Smooth muscle cell (in vitro differentiated cells): ENCODE measurements at regions not wholly inside any gene's neighbourhood (a gene's known extent, or its start where the extent isn't known, plus 50 kb on each side); places are given as distances from the start of the nearest gene placed in this dataset.

Experiments
- DNase-seq: peaks from one replicate; lab custom pipeline; 2025; ENCODE audit not compliant: unreplicated experiment; lab: John Stamatoyannopoulos, UW
- H2AFZ ChIP-seq: fragments of 200-600 bp; sonication (generic); 2 replicates; pipeline ENCODE4 v1.6.0; 2016; ENCODE audit warnings: antibody characterized with exemption, low read depth, mild to moderate bottlenecking
- H3F3A ChIP-seq: fragments of 200-600 bp; sonication (generic); 2 replicates; pipeline ENCODE4 v1.6.0; 2017; ENCODE audit warnings: antibody characterized with exemption, low read depth
- H3K27ac ChIP-seq: fragments of 200-600 bp; sonication (generic); 2 replicates; pipeline ENCODE4 v1.5.1; 2016; ENCODE audit warnings: low read depth, mild to moderate bottlenecking
- H3K27me3 ChIP-seq: fragments of 200-600 bp; sonication (generic); 2 replicates; pipeline ENCODE4 v1.6.1; 2016; ENCODE audit warnings: low read depth, mild to moderate bottlenecking
- H3K36me3 ChIP-seq: fragments of 200-600 bp; sonication (generic); 2 replicates; pipeline ENCODE4 v1.5.1; 2016; ENCODE audit warnings: low read depth
- H3K4me1 ChIP-seq: fragments of 200-600 bp; sonication (generic); 2 replicates; pipeline ENCODE4 v1.5.1; 2016; ENCODE audit warnings: low read depth
- H3K4me2 ChIP-seq: fragments of 200-600 bp; sonication (generic); 2 replicates; pipeline ENCODE4 v1.6.0; 2016; ENCODE audit warnings: mild to moderate bottlenecking
- H3K4me3 ChIP-seq: fragments of 200-600 bp; sonication (generic); 2 replicates; pipeline ENCODE4 v1.5.1; 2016; ENCODE audit warnings: mild to moderate bottlenecking
- H3K79me2 ChIP-seq: fragments of 200-600 bp; sonication (generic); 2 replicates; pipeline ENCODE4 v1.6.0; 2016; ENCODE audit warnings: low read depth, mild to moderate bottlenecking
- H3K9ac ChIP-seq: fragments of 200-600 bp; sonication (generic); 2 replicates; pipeline ENCODE4 v1.6.0; 2016; ENCODE audit warnings: low read depth
- H3K9me3 ChIP-seq: fragments of 200-600 bp; sonication (generic); replicated peaks from 2 replicates; pipeline ENCODE4 v1.5.1; 2016; ENCODE audit warnings: low read depth
- H4K20me1 ChIP-seq: fragments of 200-600 bp; sonication (generic); 2 replicates; pipeline ENCODE4 v1.6.0; 2016; ENCODE audit warnings: low read depth
- WGBS: methylation state at CpG from one replicate; pipeline ENCODE4 v1.1.7; 2016; ENCODE audit warnings: low lambda C conversion rate; 5-methylcytosine and 5-hydroxymethylcytosine counted together
- TF ChIP-seq, protein P1 (sequence below): fragments of 200-600 bp; sonication (generic); IDR thresholded peaks from 2 replicates; pipeline ENCODE4 v1.5.1; 2017; ENCODE audit warnings: borderline replicate concordance, mild to moderate bottlenecking, antibody characterized with exemption; ENCODE audit not compliant: insufficient read depth, poor library complexity, severe bottlenecking

DNA sequence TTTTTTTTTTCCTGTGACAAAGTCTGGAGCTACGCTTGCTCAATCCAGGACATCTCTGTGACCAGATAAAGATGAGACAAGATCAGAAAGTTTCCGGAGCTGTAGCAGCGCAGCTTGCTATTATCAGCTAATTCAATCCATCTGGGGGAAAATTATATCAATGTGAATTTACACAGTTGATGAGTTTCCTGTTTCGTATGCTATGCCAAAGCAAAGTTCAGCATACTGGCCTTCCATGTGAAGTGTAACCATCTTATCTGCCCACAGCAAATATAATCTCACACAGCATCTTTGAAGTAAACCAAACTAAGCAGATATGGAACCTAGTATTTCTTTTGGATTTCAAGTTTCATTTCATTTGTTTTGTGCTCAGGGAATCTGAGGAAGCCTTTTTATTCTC is 1767.7 kb downstream of the EFNA5 start:
- no peak for DNase-seq
- 34% methylated on average over 4 of the region's 4 CpGs for WGBS
- H3K4me2 ChIP-seq, result peak overlapping the region; percentile 9

GRCh38 chr5:105899726-105900125 is 1771.0 kb downstream of the EFNA5 start:
- H3K4me2 ChIP-seq, result no peak overlapping the region
- WGBS, result 92% methylated on average over 3 of the region's 3 CpGs
- no peaks in the 10 kb centered on the region for H3K36me3 ChIP-seq
- H3F3A ChIP-seq, result no peaks in the 10 kb centered on the region
- no peak overlapping the region for H3K9ac ChIP-seq
- no peak for DNase-seq
- H3K9me3 ChIP-seq, result no peaks in the 10 kb centered on the region
- no peaks in the 10 kb centered on the region for H3K4me1 ChIP-seq
- H3K4me3 ChIP-seq, result no peak overlapping the region
- no peak overlapping the region for H2AFZ ChIP-seq
- no peaks in the 10 kb centered on the region for H3K27me3 ChIP-seq
- TF ChIP-seq, protein P1, sequence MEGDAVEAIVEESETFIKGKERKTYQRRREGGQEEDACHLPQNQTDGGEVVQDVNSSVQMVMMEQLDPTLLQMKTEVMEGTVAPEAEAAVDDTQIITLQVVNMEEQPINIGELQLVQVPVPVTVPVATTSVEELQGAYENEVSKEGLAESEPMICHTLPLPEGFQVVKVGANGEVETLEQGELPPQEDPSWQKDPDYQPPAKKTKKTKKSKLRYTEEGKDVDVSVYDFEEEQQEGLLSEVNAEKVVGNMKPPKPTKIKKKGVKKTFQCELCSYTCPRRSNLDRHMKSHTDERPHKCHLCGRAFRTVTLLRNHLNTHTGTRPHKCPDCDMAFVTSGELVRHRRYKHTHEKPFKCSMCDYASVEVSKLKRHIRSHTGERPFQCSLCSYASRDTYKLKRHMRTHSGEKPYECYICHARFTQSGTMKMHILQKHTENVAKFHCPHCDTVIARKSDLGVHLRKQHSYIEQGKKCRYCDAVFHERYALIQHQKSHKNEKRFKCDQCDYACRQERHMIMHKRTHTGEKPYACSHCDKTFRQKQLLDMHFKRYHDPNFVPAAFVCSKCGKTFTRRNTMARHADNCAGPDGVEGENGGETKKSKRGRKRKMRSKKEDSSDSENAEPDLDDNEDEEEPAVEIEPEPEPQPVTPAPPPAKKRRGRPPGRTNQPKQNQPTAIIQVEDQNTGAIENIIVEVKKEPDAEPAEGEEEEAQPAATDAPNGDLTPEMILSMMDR, result no peak
- H3K27ac ChIP-seq, result no peak overlapping the region
- no peaks in the 10 kb centered on the region for H4K20me1 ChIP-seq
- H3K79me2 ChIP-seq, result no peaks in the 10 kb centered on the region

More for the DNA sequence above, 1767.7 kb downstream of the EFNA5 start:
- Histone ChIP-seq H3K36me3 (no peaks in the 10 kb centered on the region), H2AFZ (peak overlapping the region; percentile 61), H3K27ac (no peak overlapping the region), H3K79me2 (no peaks in the 10 kb centered on the region), H3K9ac (no peak overlapping the region), H3F3A (no peaks in the 10 kb centered on the region), H3K4me1 (no peaks in the 10 kb centered on the region), H3K4me3 (no peak overlapping the region), H3K9me3 (no peaks in the 10 kb centered on the region), H3K27me3 (no peaks in the 10 kb centered on the region), H4K20me1 (no peaks in the 10 kb centered on the region)
- TF ChIP-seq, protein P1, result no peak

- no peaks in the 10 kb centered on the region for H3K9me3 ChIP-seq
- no peak overlapping the region for H3K4me3 ChIP-seq
- no peaks in the 10 kb centered on the region for H3K4me1 ChIP-seq
- H2AFZ ChIP-seq, result no peak overlapping the region
- no peak overlapping the region for H3K4me2 ChIP-seq
- no peaks in the 10 kb centered on the region for H3K79me2 ChIP-seq
- TF ChIP-seq, protein P1, result no peak
- no peaks in the 10 kb centered on the region for H3F3A ChIP-seq
- H3K36me3 ChIP-seq, result no peaks in the 10 kb centered on the region
- H4K20me1 ChIP-seq, result no peaks in the 10 kb centered on the region
- no peak overlapping the region for H3K9ac ChIP-seq
- no peaks in the 10 kb centered on the region for H3K27me3 ChIP-seq
- 64% methylated on average over 4 of the region's 4 CpGs for WGBS
- no peak overlapping the region for H3K27ac ChIP-seq
- no peak for DNase-seq
Observed at GRCh38 chr5:105898183-105898582, 1772.6 kb downstream of the EFNA5 start.

DNA sequence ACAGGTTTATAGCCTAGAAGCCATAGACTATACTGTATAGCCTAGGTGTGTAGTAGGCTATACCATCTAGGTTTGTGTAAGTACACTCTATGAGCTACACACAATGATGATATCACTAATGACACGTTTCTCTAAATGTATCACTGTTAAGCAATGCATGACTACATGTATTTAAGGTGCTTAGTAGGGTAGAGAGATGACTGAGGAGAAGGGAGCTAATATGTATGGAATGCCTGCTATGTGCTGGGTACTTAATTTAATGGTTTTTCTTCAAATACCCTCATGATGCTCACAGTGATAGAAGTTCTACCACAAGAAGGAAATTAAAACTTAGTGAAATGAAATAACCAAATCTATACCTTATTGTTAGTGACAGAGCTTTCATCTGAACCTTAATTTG is 1785.5 kb downstream of the EFNA5 start:
- Histone ChIP-seq H3K4me2 (no peak overlapping the region), H2AFZ (no peak overlapping the region), H3K4me1 (no peaks in the 10 kb centered on the region), H3K9ac (no peak overlapping the region), H3K9me3 (no peaks in the 10 kb centered on the region), H3K27me3 (no peaks in the 10 kb centered on the region), H3K36me3 (no peaks in the 10 kb centered on the region), H3K4me3 (no peak overlapping the region), H3K27ac (no peak overlapping the region), H3F3A (no peaks in the 10 kb centered on the region), H4K20me1 (no peaks in the 10 kb centered on the region), H3K79me2 (no peaks in the 10 kb centered on the region)
- no peak for DNase-seq
- TF ChIP-seq, protein P1, result no peak
- WGBS, result 38% methylated on average over 1 of the region's 1 CpG
